HepG2 (cell line): ENCODE measurements at regions not wholly inside any gene's neighbourhood (a gene's known extent, or its start where the extent isn't known, plus 50 kb on each side); places are given as distances from the start of the nearest gene placed in this dataset.

Source experiments
- ATAC-seq: fragments of 200-7000 bp; cut with Tn5 transposase; 3 replicates; pipeline ENCODE4 v1.9.1; 2020; ENCODE audit warnings: mild to moderate bottlenecking, moderate library complexity
- BruUV-seq: library from RNA; stranded (reverse); fragments of 400-500 nt; replicated peaks from 2 replicates; lab custom pipeline; 2021; lab: Mats Ljungman, UMichigan
- CTCF ChIA-PET: fragments of 300-600 bp; formaldehyde crosslinking; extraction: SDS; loops from one replicate; lab custom pipeline; 2021; ENCODE audit warnings: low total read pairs, inconsistent platforms, low intra/inter-chr PET ratio; lab: Yijun Ruan, JAX
- POLR2A ChIA-PET: fragments of 350-600 bp; sonication (Branson Sonifier 250); formaldehyde crosslinking; loops from one replicate; lab custom pipeline; 2020; ENCODE audit warnings: antibody characterized with exemption, inconsistent platforms; lab: Yijun Ruan, JAX
- DNase-seq: peaks from one replicate; pipeline ENCODE4 v3.0.0-alpha.2; 2015; ENCODE audit warnings: low spot score
- FAIRE-seq: peaks from 3 replicates; lab custom pipeline; 2011; peaks lifted over from hg19 to GRCh38; lab: Jason Lieb, UNC
- H2AFZ ChIP-seq: one replicate; pipeline ENCODE4 v1.6.1; 2011; ENCODE audit warnings: low read length, inconsistent platforms
- H3K27ac ChIP-seq: fragments of 300-600 bp; 3 replicates; pipeline ENCODE4 v1.8.0; 2011; ENCODE audit warnings: mixed run types, mild to moderate bottlenecking, mixed read lengths, low read length, inconsistent platforms; ENCODE audit not compliant: insufficient read depth; ENCODE audit errors: extremely low read length
- H3K27me3 ChIP-seq, 2 experiments: fragments of 200-600 bp in 1 of 2; 2 replicates in 1 of 2; 3 replicates in 1 of 2; pipeline versions ENCODE4 v1.6.0 to v1.8.0; 2011; ENCODE audit warnings: low read length in 2 of 2, mild to moderate bottlenecking in 2 of 2, moderate library complexity in 2 of 2, inconsistent platforms in 1 of 2; ENCODE audit not compliant: insufficient read depth in 2 of 2, control insufficient read depth in 1 of 2
- H3K36me3 ChIP-seq, 2 experiments: fragments of 200-600 bp in 1 of 2; replicated peaks in 1 of 2; 2 replicates in 1 of 2; 3 replicates in 1 of 2; pipeline versions ENCODE4 v1.5.1 to v1.8.0; 2011; ENCODE audit warnings: low read length in 2 of 2, inconsistent platforms in 1 of 2; ENCODE audit not compliant: insufficient read depth in 2 of 2, control insufficient read depth in 1 of 2
- H3K4me1 ChIP-seq: 2 replicates; pipeline ENCODE4 v1.5.1; 2012; ENCODE audit warnings: low read length, inconsistent platforms; ENCODE audit not compliant: insufficient read depth
- H3K4me2 ChIP-seq: 2 replicates; pipeline ENCODE4 v1.6.0; 2011; ENCODE audit warnings: low read depth, low read length, inconsistent platforms
- H3K4me3 ChIP-seq, 3 experiments: fragments of 200-600 bp in 1 of 3; sonication (generic), shearing (Covaris generic) in 1 of 3; replicated peaks in 1 of 3; 2 replicates each; pipeline ENCODE4 v1.5.1; 2011 to 2016; ENCODE audit warnings: low read length in 3 of 3, inconsistent platforms in 2 of 3, low read depth in 2 of 3, mild to moderate bottlenecking in 2 of 3, control low read depth in 1 of 3, mixed read lengths in 1 of 3; ENCODE audit not compliant: insufficient read depth in 1 of 3
- H3K79me2 ChIP-seq: one replicate; pipeline ENCODE4 v1.6.1; 2011; ENCODE audit warnings: low read length, inconsistent platforms; ENCODE audit not compliant: insufficient read depth
- H3K9ac ChIP-seq: 2 replicates; pipeline ENCODE4 v1.6.0; 2011; ENCODE audit warnings: mild to moderate bottlenecking, low read depth, low read length, inconsistent platforms; ENCODE audit not compliant: insufficient read depth
- H3K9me3 ChIP-seq: 2 replicates; pipeline ENCODE4 v1.5.1; 2012; ENCODE audit warnings: mild to moderate bottlenecking, low read length
- H4K20me1 ChIP-seq: 2 replicates; pipeline ENCODE4 v1.6.0; 2011; ENCODE audit warnings: inconsistent platforms, mild to moderate bottlenecking, low read length, moderate library complexity; ENCODE audit not compliant: insufficient read depth
- ERF ChIP-seq: IDR thresholded peaks from 2 replicates; pipeline ENCODE4 v1.6.1; 2018; ENCODE audit warnings: missing biosample characterization, missing genetic modification reagents
- FOXA3 ChIP-seq: IDR thresholded peaks from 2 replicates; pipeline ENCODE4 v1.6.1; 2016; ENCODE audit warnings: missing genetic modification reagents, missing compliant biosample characterization
- MXD4 ChIP-seq: IDR thresholded peaks from 2 replicates; pipeline ENCODE4 v1.6.1; 2016; ENCODE audit warnings: mild to moderate bottlenecking, missing biosample characterization, missing genetic modification reagents
- PRPF4 ChIP-seq: fragments of 200-400 bp; formaldehyde crosslinking; IDR thresholded peaks from 2 replicates; pipeline ENCODE4 v1.6.1; 2016; ENCODE audit warnings: low read length, low read depth; ENCODE audit not compliant: poor library complexity, severe bottlenecking
- ZBTB38 ChIP-seq: sonication (generic); formaldehyde crosslinking; IDR thresholded peaks from 2 replicates; pipeline ENCODE4 v1.5.1; 2020; ENCODE audit warnings: mild to moderate bottlenecking, missing genetic modification reagents
- ZEB1 ChIP-seq: IDR thresholded peaks from 2 replicates; pipeline ENCODE4 v1.6.1; 2012; ENCODE audit warnings: mild to moderate bottlenecking, low read depth, inconsistent platforms; ENCODE audit not compliant: insufficient replicate concordance
- ZFP37 ChIP-seq: sonication (generic); formaldehyde crosslinking; IDR thresholded peaks from 2 replicates; pipeline ENCODE4 v1.4.0; 2020; ENCODE audit warnings: missing genetic modification reagents, borderline replicate concordance
- ZFP82 ChIP-seq: sonication (generic); formaldehyde crosslinking; IDR thresholded peaks from 2 replicates; pipeline ENCODE4 v1.5.1; 2020; ENCODE audit warnings: mild to moderate bottlenecking, missing genetic modification reagents, borderline replicate concordance
- ZSCAN30 ChIP-seq: sonication (generic); formaldehyde crosslinking; IDR thresholded peaks from 2 replicates; pipeline ENCODE4 v1.5.0; 2020; ENCODE audit warnings: mild to moderate bottlenecking, missing genetic modification reagents
- WGBS: methylation state at CpG from one replicate; pipeline ENCODE4 v1.1.6; 2017; ENCODE audit warnings: low lambda C conversion rate; 5-methylcytosine and 5-hydroxymethylcytosine counted together
- in situ Hi-C: cut with HindIII; loops from 2 replicates; pipeline ENCODE4 v1.10.0; 2017; ENCODE audit warnings: low pct_unique_long_range_greater_than_20kb; ENCODE audit not compliant: extremely low pct_ligation_motif_present
- intact Hi-C: fragments of 100-400 bp; cut with micrococcal nuclease; formaldehyde crosslinking; loops from one replicate; pipeline ENCODE4 v1.10.0; 2022; ENCODE audit not compliant: unreplicated experiment
- TF ChIP-seq, protein P1 (sequence below): sonication (generic); formaldehyde crosslinking; conservative IDR thresholded peaks from 2 replicates; pipeline ENCODE4 v1.4.0; 2020; ENCODE audit warnings: missing genetic modification reagents
- TF ChIP-seq, protein P2 (sequence below): sonication (generic); formaldehyde crosslinking; IDR thresholded peaks from 2 replicates; pipeline ENCODE4; 2020; ENCODE audit warnings: missing genetic modification reagents, mild to moderate bottlenecking, borderline replicate concordance

DNA sequence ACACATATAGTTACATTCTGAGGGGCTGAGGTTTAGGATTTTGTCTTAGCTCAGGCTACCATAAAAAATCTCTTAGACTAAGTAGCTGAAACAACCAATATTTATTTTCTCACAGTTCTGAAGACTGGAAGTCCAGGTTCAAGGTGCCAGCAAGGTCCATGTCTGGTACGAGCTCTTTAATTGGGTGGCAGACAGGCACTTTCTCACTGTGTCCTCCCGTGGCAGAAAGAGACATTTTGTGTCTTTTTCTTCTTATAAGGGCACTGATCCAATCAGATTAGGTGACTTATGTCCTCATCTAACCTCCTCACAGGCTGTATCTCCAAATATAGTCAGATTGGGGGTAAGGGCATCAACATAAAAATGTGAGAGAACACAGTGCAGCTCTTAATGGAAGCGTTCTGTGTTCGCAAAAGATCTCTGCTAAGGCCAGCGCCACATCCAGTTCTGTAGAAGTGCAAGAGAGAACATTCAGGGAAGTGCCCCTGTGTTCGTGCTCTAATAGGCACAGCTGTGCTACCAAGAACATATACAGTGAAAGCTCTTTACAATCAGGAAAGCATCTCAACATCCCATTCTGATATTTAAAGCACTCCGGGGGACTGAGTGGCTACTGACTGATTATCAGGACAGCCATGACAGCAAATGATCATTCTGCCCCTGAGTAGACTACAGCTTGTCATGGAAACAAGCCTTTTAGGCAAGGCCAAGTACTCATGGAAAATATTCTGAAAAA is 819.2 kb downstream of the LIG4 start:
- no peak overlapping the region for H2AFZ ChIP-seq
- H3K79me2 ChIP-seq, result no peaks in the 10 kb centered on the region
- no peaks in the 10 kb centered on the region for H4K20me1 ChIP-seq
- in situ Hi-C loops (no loop called here), intact Hi-C loops (no loop called here)
- no peak overlapping the region for H3K9ac ChIP-seq
- H3K4me3 ChIP-seq, result no peak overlapping the region
- FAIRE-seq (no peak), ATAC-seq (no peak), DNase-seq (no peak)
- ChIA-PET CTCF (no interaction called here), POLR2A (no interaction called here)
- no peak for TF ChIP-seq PRPF4
- TF ChIP-seq ZEB1, result no peak
- TF ChIP-seq, protein P1, sequence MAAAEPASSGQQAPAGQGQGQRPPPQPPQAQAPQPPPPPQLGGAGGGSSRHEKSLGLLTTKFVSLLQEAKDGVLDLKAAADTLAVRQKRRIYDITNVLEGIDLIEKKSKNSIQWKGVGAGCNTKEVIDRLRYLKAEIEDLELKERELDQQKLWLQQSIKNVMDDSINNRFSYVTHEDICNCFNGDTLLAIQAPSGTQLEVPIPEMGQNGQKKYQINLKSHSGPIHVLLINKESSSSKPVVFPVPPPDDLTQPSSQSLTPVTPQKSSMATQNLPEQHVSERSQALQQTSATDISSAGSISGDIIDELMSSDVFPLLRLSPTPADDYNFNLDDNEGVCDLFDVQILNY (CRISPR knock-in tag), result no peak
- TF ChIP-seq, protein P2, sequence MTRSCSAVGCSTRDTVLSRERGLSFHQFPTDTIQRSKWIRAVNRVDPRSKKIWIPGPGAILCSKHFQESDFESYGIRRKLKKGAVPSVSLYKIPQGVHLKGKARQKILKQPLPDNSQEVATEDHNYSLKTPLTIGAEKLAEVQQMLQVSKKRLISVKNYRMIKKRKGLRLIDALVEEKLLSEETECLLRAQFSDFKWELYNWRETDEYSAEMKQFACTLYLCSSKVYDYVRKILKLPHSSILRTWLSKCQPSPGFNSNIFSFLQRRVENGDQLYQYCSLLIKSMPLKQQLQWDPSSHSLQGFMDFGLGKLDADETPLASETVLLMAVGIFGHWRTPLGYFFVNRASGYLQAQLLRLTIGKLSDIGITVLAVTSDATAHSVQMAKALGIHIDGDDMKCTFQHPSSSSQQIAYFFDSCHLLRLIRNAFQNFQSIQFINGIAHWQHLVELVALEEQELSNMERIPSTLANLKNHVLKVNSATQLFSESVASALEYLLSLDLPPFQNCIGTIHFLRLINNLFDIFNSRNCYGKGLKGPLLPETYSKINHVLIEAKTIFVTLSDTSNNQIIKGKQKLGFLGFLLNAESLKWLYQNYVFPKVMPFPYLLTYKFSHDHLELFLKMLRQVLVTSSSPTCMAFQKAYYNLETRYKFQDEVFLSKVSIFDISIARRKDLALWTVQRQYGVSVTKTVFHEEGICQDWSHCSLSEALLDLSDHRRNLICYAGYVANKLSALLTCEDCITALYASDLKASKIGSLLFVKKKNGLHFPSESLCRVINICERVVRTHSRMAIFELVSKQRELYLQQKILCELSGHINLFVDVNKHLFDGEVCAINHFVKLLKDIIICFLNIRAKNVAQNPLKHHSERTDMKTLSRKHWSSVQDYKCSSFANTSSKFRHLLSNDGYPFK, result no peak
- no peak for TF ChIP-seq MXD4 (CRISPR knock-in tag)
- no peak for TF ChIP-seq FOXA3 (CRISPR knock-in tag)
- TF ChIP-seq ZFP37 (CRISPR knock-in tag), result no peak
- TF ChIP-seq ZSCAN30, result no peak
- no peak for TF ChIP-seq ZBTB38 (CRISPR knock-in tag)
- no peak for TF ChIP-seq ZFP82 (CRISPR knock-in tag)
- no peak for TF ChIP-seq ERF
- no peaks in the 10 kb centered on the region for H3K4me1 ChIP-seq
- 2% methylated on average over 6 of the region's 7 CpGs for WGBS
- H3K36me3 ChIP-seq, result no peaks in the 10 kb centered on the region
- no peak overlapping the region for H3K27ac ChIP-seq
- H3K4me2 ChIP-seq, result no peak overlapping the region
- no peaks in the 10 kb centered on the region for H3K27me3 ChIP-seq
- BruUV-seq, result no TSS peak
- no peaks in the 10 kb centered on the region for H3K9me3 ChIP-seq
